ENCODE measurements at regions not wholly inside any gene's neighbourhood (a gene's known extent, or its start where the extent isn't known, plus 50 kb on each side); places are given as distances from the start of the nearest gene placed in this dataset.

GRCh38 chr3:159113221-159113875 is 311.5 kb downstream of the MFSD1 start:
- no peaks in the 10 kb centered on the region for H3K79me2 ChIP-seq (replicated peaks; ENCODE audit: insufficient read depth)
- H3K27me3 ChIP-seq (ENCODE audit: insufficient read depth) = no peaks in the 10 kb centered on the region
- H3K27ac ChIP-seq (ENCODE audit: low read depth) = no peak overlapping the region
- H3K4me3 ChIP-seq = no peak overlapping the region
- H3K9me2 ChIP-seq (ENCODE audit: insufficient read depth) = 0 out of 2 replicates have a peak, but pooled peaks cover 13% of the 10 kb centered on the region
- Mint-ChIP-seq H3K9me3 (no peaks in the 10 kb centered on the region), H3K4me3 (no peak overlapping the region), H3K27ac (no peak overlapping the region), H3K27me3 (ENCODE audit: insufficient read depth, low read depth, poor library complexity) (peaks cover 2% of the 10 kb centered on the region), H3K4me1 (no peaks in the 10 kb centered on the region), H3K36me3 (ENCODE audit: low read depth) (no peaks in the 10 kb centered on the region)
- no peaks in the 10 kb centered on the region for H3K4me1 ChIP-seq (ENCODE audit: insufficient read depth)
- DNase-seq (ENCODE audit: low spot score) = no peak
- no peaks in the 10 kb centered on the region for H3K36me3 ChIP-seq (ENCODE audit: insufficient read depth)
- H3K4me2 ChIP-seq = no peak overlapping the region
- TF ChIP-seq REST (IDR thresholded peaks at IDR 0.05; ENCODE audit: unreplicated experiment) (no peak), ZNF462 (CRISPR knock-in tag; IDR thresholded peaks at IDR 0.05) (no peak), ZNF331 (CRISPR knock-in tag; IDR thresholded peaks at IDR 0.05; ENCODE audit: low read depth) (no peak), NANOG (IDR thresholded peaks at IDR 0.05; ENCODE audit: borderline replicate concordance) (no peak), CTCF (conservative IDR thresholded peaks at IDR 0.05; ENCODE audit: low read depth in 2 of 2) (no peak), EZH2 (IDR thresholded peaks at IDR 0.05; ENCODE audit: low read depth, unreplicated experiment) (no peak), POLR2AphosphoS5 (IDR thresholded peaks at IDR 0.05; ENCODE audit: low read depth) (no peak), ZNF114 (CRISPR knock-in tag; IDR thresholded peaks at IDR 0.05) (no peak), STAT1 (IDR thresholded peaks at IDR 0.05; ENCODE audit: unreplicated experiment) (no peak), ETS1 (IDR thresholded peaks at IDR 0.05) (no peak), EZH2phosphoT487 (IDR thresholded peaks at IDR 0.05; ENCODE audit: unreplicated experiment) (no peak), CREB1 (CRISPR knock-in tag; IDR thresholded peaks at IDR 0.05; ENCODE audit: low read depth) (no peak), JUNB (IDR thresholded peaks at IDR 0.05; ENCODE audit: unreplicated experiment) (no peak)
- H3F3A ChIP-seq (replicated peaks; ENCODE audit: low read depth) = no peaks in the 10 kb centered on the region
- no peaks in the 10 kb centered on the region for H4K20me1 ChIP-seq (replicated peaks; ENCODE audit: insufficient read depth)
- H2AFZ ChIP-seq = no peak overlapping the region
- no peak for ATAC-seq
